H1 (cell line): ENCODE measurements at regions not wholly inside any gene's neighbourhood (a gene's known extent, or its start where the extent isn't known, plus 50 kb on each side); places are given as distances from the start of the nearest gene placed in this dataset.

Source experiments
- CTCF ChIA-PET: fragments of 300-600 bp; sonication (Branson Sonifier 250); formaldehyde crosslinking; loops from one replicate; lab custom pipeline; 2021; ENCODE audit not compliant: partially characterized antibody; lab: Charles Lee
- POLR2A ChIA-PET: fragments of 300-600 bp; sonication (Branson Sonifier 250); formaldehyde crosslinking; loops from one replicate; lab custom pipeline; 2021; ENCODE audit warnings: inconsistent platforms; ENCODE audit not compliant: partially characterized antibody; lab: Charles Lee
- DNase-seq, 2 experiments: peaks; one replicate each; pipeline versions ENCODE4 v3.0.0 to v3.0.0-alpha.2; 2010 to 2022; ENCODE audit warnings: low spot score in 2 of 2, low read depth in 1 of 2, mixed read lengths in 1 of 2
- FAIRE-seq: peaks from 2 replicates; lab custom pipeline; 2011; peaks lifted over from hg19 to GRCh38; lab: Jason Lieb, UNC
- H2AFZ ChIP-seq: 2 replicates; pipeline ENCODE4 v1.8.1; 2012; ENCODE audit warnings: low read length, inconsistent platforms
- H2AK5ac ChIP-seq: 2 replicates; pipeline ENCODE4 v1.6.1; 2013; ENCODE audit warnings: low read depth, low read length
- H2BK120ac ChIP-seq: replicated peaks from 2 replicates; pipeline ENCODE3; 2013; ENCODE audit warnings: low read depth, low read length, inconsistent platforms
- H2BK12ac ChIP-seq: 2 replicates; pipeline ENCODE4 v1.6.1; 2013; ENCODE audit warnings: low read depth, low read length
- H2BK15ac ChIP-seq: 2 replicates; pipeline ENCODE4 v1.6.1; 2013; ENCODE audit warnings: low read length
- H2BK20ac ChIP-seq: 2 replicates; pipeline ENCODE4 v1.6.1; 2013; ENCODE audit warnings: low read length
- H2BK5ac ChIP-seq: 2 replicates; pipeline ENCODE4 v1.6.1; 2013; ENCODE audit warnings: low read depth, low read length
- H3K14ac ChIP-seq: 2 replicates; pipeline ENCODE4 v1.6.1; 2013; ENCODE audit warnings: inconsistent platforms; ENCODE audit not compliant: insufficient read length
- H3K18ac ChIP-seq: 2 replicates; pipeline ENCODE4 v1.6.1; 2013; ENCODE audit warnings: low read length; ENCODE audit errors: extremely low read depth
- H3K23ac ChIP-seq: 2 replicates; pipeline ENCODE4 v1.6.1; 2013; ENCODE audit warnings: inconsistent platforms; ENCODE audit not compliant: insufficient read length
- H3K23me2 ChIP-seq: 2 replicates; pipeline ENCODE4 v1.6.1; 2013; ENCODE audit warnings: low read depth, low read length
- H3K27ac ChIP-seq: 2 replicates; pipeline ENCODE4 v1.6.1; 2011; ENCODE audit warnings: low read depth, low read length, inconsistent platforms
- H3K27me3 ChIP-seq, 4 experiments: replicated peaks in 1 of 4; 1 replicate in 1 of 4; 2 replicates in 3 of 4; pipeline versions ENCODE4 v1.6.1 to v1.8.1; 2011 to 2013; ENCODE audit warnings: low read length in 3 of 4, mild to moderate bottlenecking in 3 of 4, inconsistent platforms in 2 of 4, mixed read lengths in 2 of 4, moderate library complexity in 1 of 4; ENCODE audit not compliant: control insufficient read depth in 3 of 4, insufficient read depth in 3 of 4; ENCODE audit errors: extremely low read depth in 1 of 4
- H3K36me3 ChIP-seq, 4 experiments: 2 replicates each; pipeline versions ENCODE4 v1.6.1 to v1.8.1; 2011 to 2013; ENCODE audit warnings: mild to moderate bottlenecking in 4 of 4, low read length in 3 of 4, moderate library complexity in 2 of 4, control low read depth in 1 of 4, inconsistent platforms in 1 of 4; ENCODE audit not compliant: insufficient read depth in 4 of 4, control insufficient read depth in 2 of 4
- H3K4ac ChIP-seq: replicated peaks from 2 replicates; pipeline ENCODE3; 2013; ENCODE audit warnings: low read length, low read depth, mixed read lengths, inconsistent platforms; ENCODE audit not compliant: insufficient read length
- H3K4me1 ChIP-seq, 4 experiments: replicated peaks in 1 of 4; 1 replicate in 1 of 4; 2 replicates in 3 of 4; pipeline versions ENCODE4 v1.6.1 to v1.8.1; 2011 to 2013; ENCODE audit warnings: low read length in 3 of 4, inconsistent platforms in 2 of 4, mixed read lengths in 1 of 4; ENCODE audit not compliant: insufficient read depth in 4 of 4, control insufficient read depth in 3 of 4
- H3K4me2 ChIP-seq, 2 experiments: 2 replicates each; pipeline versions ENCODE4 v1.6.1 to v1.8.1; 2011 to 2013; ENCODE audit warnings: low read depth in 2 of 2, low read length in 2 of 2, control low read depth in 1 of 2, inconsistent platforms in 1 of 2, mild to moderate bottlenecking in 1 of 2; ENCODE audit not compliant: insufficient read depth in 1 of 2
- H3K4me3 ChIP-seq, 4 experiments: fragments of 200-600, 300-600 bp in 1 of 4; sonication (generic), shearing (Covaris generic), sonication (Bioruptor Twin) in 1 of 4; 2 replicates each; pipeline versions ENCODE4 v1.5.1 to v1.8.1; 2011 to 2016; ENCODE audit warnings: low read length in 4 of 4, low read depth in 3 of 4, control low read depth in 2 of 4, inconsistent platforms in 2 of 4, mild to moderate bottlenecking in 2 of 4, mixed read lengths in 1 of 4, moderate library complexity in 1 of 4; ENCODE audit not compliant: insufficient read depth in 2 of 4; ENCODE audit errors: extremely low read depth in 1 of 4
- H3K56ac ChIP-seq: replicated peaks from 2 replicates; pipeline ENCODE3; 2013; ENCODE audit warnings: low read depth, mild to moderate bottlenecking, mixed read lengths, low read length, inconsistent platforms; ENCODE audit not compliant: insufficient read length
- H3K79me1 ChIP-seq: 2 replicates; pipeline ENCODE4 v1.6.1; 2013; ENCODE audit warnings: low read depth, low read length, control low read depth
- H3K79me2 ChIP-seq, 2 experiments: 2 replicates each; pipeline versions ENCODE4 v1.6.1 to v1.8.1; 2012 to 2013; ENCODE audit warnings: low read length in 2 of 2, mild to moderate bottlenecking in 2 of 2, inconsistent platforms in 1 of 2; ENCODE audit not compliant: insufficient read depth in 2 of 2, control insufficient read depth in 1 of 2
- H3K9ac ChIP-seq, 4 experiments: replicated peaks in 1 of 4; 1 replicate in 1 of 4; 2 replicates in 3 of 4; pipeline versions ENCODE4 v1.6.1 to v1.8.1; 2011 to 2013; ENCODE audit warnings: low read depth in 3 of 4, low read length in 3 of 4, control low read depth in 2 of 4, mild to moderate bottlenecking in 2 of 4, moderate library complexity in 2 of 4, inconsistent platforms in 1 of 4; ENCODE audit errors: extremely low read depth in 1 of 4
- H3K9me3 ChIP-seq, 2 experiments: 2 replicates each; pipeline versions ENCODE4 v1.6.1 to v1.8.1; 2012 to 2013; ENCODE audit warnings: mild to moderate bottlenecking in 2 of 2, moderate library complexity in 2 of 2, control low read depth in 1 of 2, inconsistent platforms in 1 of 2, low read depth in 1 of 2, low read length in 1 of 2, mixed read lengths in 1 of 2; ENCODE audit not compliant: insufficient read depth in 2 of 2
- H4K20me1 ChIP-seq, 2 experiments: replicated peaks in 1 of 2; 2 replicates each; pipeline versions ENCODE3 to v1.8.1; 2011 to 2013; ENCODE audit warnings: inconsistent platforms in 2 of 2, low read length in 2 of 2, mild to moderate bottlenecking in 1 of 2; ENCODE audit not compliant: insufficient read depth in 2 of 2, control insufficient read depth in 1 of 2
- H4K5ac ChIP-seq: 2 replicates; pipeline ENCODE4 v1.6.1; 2013; ENCODE audit warnings: low read length, low read depth, mixed read lengths, inconsistent platforms; ENCODE audit not compliant: insufficient read length
- H4K8ac ChIP-seq: 2 replicates; pipeline ENCODE4 v1.8.0; 2013; ENCODE audit warnings: mild to moderate bottlenecking, moderate library complexity, low read length, inconsistent platforms; ENCODE audit not compliant: insufficient read depth; ENCODE audit errors: extremely low read depth
- H4K91ac ChIP-seq: replicated peaks from 2 replicates; pipeline ENCODE3; 2013; ENCODE audit warnings: low read length, mixed read lengths, inconsistent platforms; ENCODE audit not compliant: insufficient read length
- ASH2L ChIP-seq: fragments of 200-600, 300-600 bp; sonication (generic); IDR thresholded peaks from one replicate; pipeline ENCODE4 v1.7.1; 2017; ENCODE audit warnings: low read length
- CBX5 ChIP-seq: fragments of 300-800, 300-1000 bp; sonication (generic); IDR thresholded peaks from 2 replicates; pipeline ENCODE4 v1.7.1; 2016; ENCODE audit warnings: antibody characterized with exemption, low read length, low read depth
- CHD1 ChIP-seq: IDR thresholded peaks from 2 replicates; pipeline ENCODE4 v1.6.1; 2012; ENCODE audit warnings: low read depth, low read length, improper control_type of control experiment
- HDAC2 ChIP-seq, 2 experiments: fragments of 300-600 bp in 1 of 2; sonication (generic) in 1 of 2; IDR thresholded peaks; 2 replicates each; pipeline ENCODE4 v1.6.1; 2011 to 2012; ENCODE audit warnings: low read depth in 2 of 2, low read length in 2 of 2, mild to moderate bottlenecking in 2 of 2, moderate library complexity in 2 of 2, borderline replicate concordance in 1 of 2, inconsistent platforms in 1 of 2
- JUN ChIP-seq: IDR thresholded peaks from 2 replicates; pipeline ENCODE4 v1.6.1; 2011; ENCODE audit warnings: low read depth, mild to moderate bottlenecking, improper control_type of control experiment, low read length
- POLR2AphosphoS5 ChIP-seq: IDR thresholded peaks from 2 replicates; pipeline ENCODE4 v1.6.1; 2011; ENCODE audit warnings: low read depth, low read length
- SAP30 ChIP-seq: fragments of 300-600 bp; sonication (generic); IDR thresholded peaks from 2 replicates; pipeline ENCODE4 v1.7.1; 2012; ENCODE audit warnings: low read length, moderate library complexity, mild to moderate bottlenecking, inconsistent platforms; ENCODE audit not compliant: insufficient read depth, insufficient replicate concordance
- SRF ChIP-seq: IDR thresholded peaks from 2 replicates; pipeline ENCODE4 v1.6.1; 2011; ENCODE audit warnings: mild to moderate bottlenecking, low read depth, low read length, moderate library complexity
- TCF12 ChIP-seq: IDR thresholded peaks from 2 replicates; pipeline ENCODE4 v1.6.1; 2011; ENCODE audit warnings: low read depth, mild to moderate bottlenecking, low read length
- YY1 ChIP-seq: IDR thresholded peaks from 2 replicates; pipeline ENCODE4 v1.6.1; 2011; ENCODE audit warnings: low read depth, mild to moderate bottlenecking, low read length
- ZNF274 ChIP-seq: IDR thresholded peaks from 2 replicates; pipeline ENCODE4 v1.7.0; 2012; ENCODE audit warnings: low read length, borderline replicate concordance; ENCODE audit errors: extremely low read depth
- WGBS, 2 experiments: shearing (Covaris generic) in 1 of 2; methylation state at CpG; one replicate each; pipeline versions ENCODE4 v1.1.6 to v1.1.7; 2013 to 2015; ENCODE audit warnings: low lambda C conversion rate in 2 of 2, mixed read lengths in 2 of 2, inconsistent platforms in 1 of 2, low coverage in 1 of 2, missing lambda C conversion rate in 1 of 2; ENCODE audit not compliant: insufficient replicate concordance in 2 of 2, insufficient coverage in 1 of 2, insufficient read length in 1 of 2; ENCODE audit errors: extremely low coverage in 1 of 2, missing lambda C conversion rate in 1 of 2; 5-methylcytosine and 5-hydroxymethylcytosine counted together

GRCh38 chr5:92730486-92730885 lies 850.5 kb downstream of the NR2F1-AS1 start (continued):
- no peak for TF ChIP-seq JUN

GRCh38 chr5:92729088-92729487 lies 851.9 kb downstream of the NR2F1-AS1 start:
- Histone ChIP-seq H3K27ac (no peak overlapping the region), H2AK5ac (no peak overlapping the region)
- CTCF ChIA-PET: no interaction called here

More at GRCh38 chr5:92729088-92729487, 851.9 kb downstream of the NR2F1-AS1 start:
- POLR2A ChIA-PET: no interaction called here
- no peak overlapping the region for H4K8ac ChIP-seq
- no peaks in the 10 kb centered on the region for H3K23me2 ChIP-seq
- H3K27me3 ChIP-seq: no peaks in the 10 kb centered on the region
- no peaks in the 10 kb centered on the region for H4K20me1 ChIP-seq
- WGBS, 2 experiments: 92% methylated on average over 5 of the region's 5 CpGs; no CpG with 5 or more reads in 1 of the 2 experiments
- H3K18ac ChIP-seq: no peak overlapping the region
- no peaks in the 10 kb centered on the region for H3K79me2 ChIP-seq
- H3K4ac ChIP-seq: no peak overlapping the region
- no peak overlapping the region for H3K4me2 ChIP-seq
- no peaks in the 10 kb centered on the region for H3K4me1 ChIP-seq
- H2BK12ac ChIP-seq: no peak overlapping the region
- H3K14ac ChIP-seq: no peak overlapping the region
- H3K23ac ChIP-seq: no peak overlapping the region
- H4K91ac ChIP-seq: no peak overlapping the region
- no peak for FAIRE-seq
- H4K5ac ChIP-seq: no peak overlapping the region
- no peaks in the 10 kb centered on the region for H3K79me1 ChIP-seq
- no peak overlapping the region for H2AFZ ChIP-seq
- H2BK20ac ChIP-seq: no peak overlapping the region
- no peaks in the 10 kb centered on the region for H3K36me3 ChIP-seq
- no peak overlapping the region for H3K4me3 ChIP-seq
- no peak overlapping the region for H2BK5ac ChIP-seq
- no peak for TF ChIP-seq ASH2L
- TF ChIP-seq POLR2AphosphoS5: no peak
- TF ChIP-seq YY1: no peak
- no peak for TF ChIP-seq SAP30
- no peak for TF ChIP-seq HDAC2 (IDR thresholded peaks at IDR 0.05; ENCODE audit: borderline replicate concordance in 1 of 2, low read depth in 2 of 2, low read length in 2 of 2)
- no peak for TF ChIP-seq CHD1
- TF ChIP-seq ZNF274: no peak
- no peak for TF ChIP-seq TCF12
- no peak for TF ChIP-seq CBX5
- no peak for TF ChIP-seq SRF
- TF ChIP-seq, all 59 proteins: peak for 0
- no peak overlapping the region for H2BK120ac ChIP-seq
- no peak overlapping the region for H3K56ac ChIP-seq
- no peak overlapping the region for H2BK15ac ChIP-seq
- H3K9ac ChIP-seq: no peak overlapping the region
- no peak for DNase-seq
- H3K9me3 ChIP-seq: no peaks in the 10 kb centered on the region
